ENCODE measurements at regions not wholly inside any gene's neighbourhood (a gene's known extent, or its start where the extent isn't known, plus 50 kb on each side); places are given as distances from the start of the nearest gene placed in this dataset.

DNA sequence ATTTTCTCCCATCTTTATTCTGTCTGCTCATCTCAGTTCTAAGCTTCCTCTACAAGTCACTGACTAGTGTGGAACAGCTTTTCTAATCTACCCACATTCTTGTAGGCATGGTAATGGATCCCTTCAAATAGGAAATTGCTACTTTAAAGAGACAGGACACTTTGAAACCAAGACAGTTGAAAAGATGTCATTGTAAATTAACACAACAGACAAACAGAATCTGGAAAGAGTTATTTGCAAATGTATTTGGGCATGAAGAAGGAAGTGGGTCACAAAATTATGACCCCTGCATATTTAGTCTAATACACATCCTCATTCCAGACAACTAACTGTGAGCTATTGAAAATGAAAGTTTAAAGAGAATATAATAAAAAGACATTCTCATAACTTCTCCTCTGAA, 298.2 kb upstream of the MARCKS start:
- TF ChIP-seq, protein P1, sequence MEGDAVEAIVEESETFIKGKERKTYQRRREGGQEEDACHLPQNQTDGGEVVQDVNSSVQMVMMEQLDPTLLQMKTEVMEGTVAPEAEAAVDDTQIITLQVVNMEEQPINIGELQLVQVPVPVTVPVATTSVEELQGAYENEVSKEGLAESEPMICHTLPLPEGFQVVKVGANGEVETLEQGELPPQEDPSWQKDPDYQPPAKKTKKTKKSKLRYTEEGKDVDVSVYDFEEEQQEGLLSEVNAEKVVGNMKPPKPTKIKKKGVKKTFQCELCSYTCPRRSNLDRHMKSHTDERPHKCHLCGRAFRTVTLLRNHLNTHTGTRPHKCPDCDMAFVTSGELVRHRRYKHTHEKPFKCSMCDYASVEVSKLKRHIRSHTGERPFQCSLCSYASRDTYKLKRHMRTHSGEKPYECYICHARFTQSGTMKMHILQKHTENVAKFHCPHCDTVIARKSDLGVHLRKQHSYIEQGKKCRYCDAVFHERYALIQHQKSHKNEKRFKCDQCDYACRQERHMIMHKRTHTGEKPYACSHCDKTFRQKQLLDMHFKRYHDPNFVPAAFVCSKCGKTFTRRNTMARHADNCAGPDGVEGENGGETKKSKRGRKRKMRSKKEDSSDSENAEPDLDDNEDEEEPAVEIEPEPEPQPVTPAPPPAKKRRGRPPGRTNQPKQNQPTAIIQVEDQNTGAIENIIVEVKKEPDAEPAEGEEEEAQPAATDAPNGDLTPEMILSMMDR (IDR thresholded peaks at IDR 0.05; ENCODE audit: insufficient read depth, low read length), result no peak
- no peak for TF ChIP-seq POLR2AphosphoS5 (IDR thresholded peaks at IDR 0.05; ENCODE audit: low read depth)
